SHP77 (cell line): ENCODE measurements at regions not wholly inside any gene's neighbourhood (a gene's known extent, or its start where the extent isn't known, plus 50 kb on each side); places are given as distances from the start of the nearest gene placed in this dataset.
A peak's percentile ranks its signal among the peaks of the same experiment; 100 is the strongest.

ENCODE experiments used
- DNase-seq, 2 experiments: peaks; one replicate each; lab custom pipeline; 2025; lab: John Stamatoyannopoulos, UW

DNA sequence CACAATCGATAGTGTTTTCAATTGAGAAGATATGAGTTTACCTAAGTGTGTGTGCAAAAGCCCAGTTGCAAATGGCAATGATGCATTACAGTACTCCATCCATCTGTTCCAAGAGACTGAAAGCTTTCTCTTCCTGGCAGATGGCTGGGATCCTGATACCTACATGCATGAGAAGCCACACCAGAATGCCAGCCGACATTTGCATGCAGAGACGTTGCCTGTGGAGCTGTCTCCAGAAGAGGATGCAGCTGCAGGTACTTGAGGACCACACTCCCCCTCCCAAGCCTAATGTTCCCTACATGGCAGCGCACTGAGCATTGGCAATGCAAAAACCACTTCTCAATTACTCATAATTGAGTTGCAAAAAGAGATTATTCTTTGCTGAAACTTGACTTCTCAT lies 332.1 kb downstream of the WDR11 start:
- DNase-seq, result peak; percentile 21 to 40

DNA sequence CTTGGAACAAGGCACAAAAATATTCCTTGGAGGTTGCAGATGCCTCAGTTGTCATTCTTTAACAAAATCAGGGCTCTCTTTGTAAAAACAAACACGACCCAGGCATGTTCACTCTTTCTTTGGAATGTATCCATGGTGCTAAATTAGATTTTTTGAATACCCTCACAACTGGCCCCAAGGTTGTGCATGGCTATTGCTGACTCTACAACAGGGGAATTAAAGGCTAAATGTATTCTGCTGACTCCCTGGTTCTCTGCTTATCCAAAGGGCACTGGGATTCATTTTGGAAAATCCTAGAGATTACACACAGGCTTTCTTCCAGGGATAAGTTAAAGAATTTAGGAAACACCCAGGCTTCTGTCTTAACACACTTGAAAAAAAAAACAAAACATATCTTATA lies 332.5 kb downstream of the WDR11 start:
- DNase-seq, result no peak

DNA sequence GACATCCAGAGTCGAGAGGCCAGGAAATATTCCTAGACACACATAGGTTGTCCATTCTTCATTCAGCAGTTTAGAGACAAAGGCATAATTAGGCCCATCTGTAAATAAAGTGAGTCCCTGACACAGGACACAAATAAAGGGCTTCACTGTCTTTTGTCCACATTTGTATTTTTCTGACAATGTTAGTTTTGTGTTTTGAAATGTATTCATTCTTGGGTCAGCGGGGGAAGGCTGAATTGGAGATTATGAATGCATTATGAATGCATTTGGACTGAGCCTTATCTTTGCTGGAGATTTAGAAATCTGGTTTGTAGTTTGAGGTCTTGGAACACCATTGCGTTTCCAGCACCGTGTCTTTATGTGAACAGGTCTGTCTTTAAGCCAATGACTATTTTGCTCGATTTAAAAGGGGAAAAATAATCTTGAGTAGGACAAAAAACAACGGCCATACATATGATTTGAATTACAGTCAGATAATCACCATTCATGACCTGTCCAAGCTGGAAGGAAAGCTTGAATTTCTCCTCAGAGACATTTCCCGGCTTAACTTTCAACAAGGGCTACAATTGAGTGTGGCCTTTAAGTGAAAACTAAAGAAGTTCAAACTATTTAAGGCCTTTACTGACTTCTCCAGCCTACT lies 334.8 kb downstream of the WDR11 start:
- no peak for DNase-seq

DNA sequence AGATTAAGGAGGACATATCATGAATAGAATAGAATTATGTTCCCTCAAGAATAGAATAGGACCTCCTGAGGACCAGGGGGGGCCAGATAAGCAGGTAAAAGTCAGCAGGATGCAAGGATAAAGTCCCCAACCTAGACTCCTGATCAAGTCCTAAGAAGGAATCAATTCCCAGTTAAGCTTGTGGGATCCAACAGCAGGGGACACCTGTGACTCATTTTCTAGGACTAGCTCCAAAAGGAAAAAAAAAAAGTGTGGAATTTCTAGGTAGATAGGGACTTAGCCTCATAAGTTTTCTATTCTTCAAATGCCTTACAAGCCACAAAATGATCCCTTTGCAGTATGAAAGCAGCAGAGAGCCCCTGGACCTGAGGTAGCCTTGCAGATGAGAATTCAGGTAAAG lies 336.2 kb downstream of the WDR11 start:
- no peak for DNase-seq

DNA sequence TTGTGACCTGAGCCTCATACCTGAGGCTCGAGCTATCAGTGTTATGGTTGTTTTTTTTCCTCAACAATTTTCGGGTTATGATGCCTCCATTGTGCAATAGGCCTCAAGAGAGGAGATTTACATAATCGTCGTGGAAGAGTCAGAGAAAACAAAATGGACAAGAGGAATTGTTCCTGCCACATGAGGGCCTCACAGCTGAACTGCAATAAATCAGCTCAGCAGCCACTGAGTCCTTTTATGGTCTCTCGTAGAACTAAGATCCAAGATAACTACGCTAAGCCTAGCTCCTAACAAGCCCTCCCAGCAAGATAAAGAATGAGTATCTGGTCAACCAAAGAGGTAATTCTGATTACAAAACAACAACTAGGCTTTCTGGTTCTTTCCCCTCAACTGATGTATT lies 336.8 kb downstream of the WDR11 start:
- DNase-seq, result no peak

DNA sequence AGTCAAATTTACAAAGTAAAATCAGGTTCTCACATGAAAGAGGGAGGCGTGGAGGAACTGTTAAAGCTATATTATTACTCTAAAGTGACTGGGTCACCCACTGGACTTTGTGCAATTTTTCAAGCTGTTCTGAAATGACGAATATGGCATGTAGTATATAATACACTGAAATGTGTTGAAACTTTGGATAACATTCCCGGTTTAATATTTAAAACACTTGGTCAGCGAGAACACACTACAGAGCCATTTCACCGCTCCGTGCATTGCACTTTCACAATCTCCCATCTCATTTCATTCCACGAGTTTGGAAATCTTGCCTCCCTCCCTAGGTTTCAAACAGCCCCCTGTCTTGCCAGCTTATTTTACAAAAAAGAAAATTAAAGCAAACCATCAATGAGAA lies 337.9 kb downstream of the WDR11 start:
- no peak for DNase-seq

DNA sequence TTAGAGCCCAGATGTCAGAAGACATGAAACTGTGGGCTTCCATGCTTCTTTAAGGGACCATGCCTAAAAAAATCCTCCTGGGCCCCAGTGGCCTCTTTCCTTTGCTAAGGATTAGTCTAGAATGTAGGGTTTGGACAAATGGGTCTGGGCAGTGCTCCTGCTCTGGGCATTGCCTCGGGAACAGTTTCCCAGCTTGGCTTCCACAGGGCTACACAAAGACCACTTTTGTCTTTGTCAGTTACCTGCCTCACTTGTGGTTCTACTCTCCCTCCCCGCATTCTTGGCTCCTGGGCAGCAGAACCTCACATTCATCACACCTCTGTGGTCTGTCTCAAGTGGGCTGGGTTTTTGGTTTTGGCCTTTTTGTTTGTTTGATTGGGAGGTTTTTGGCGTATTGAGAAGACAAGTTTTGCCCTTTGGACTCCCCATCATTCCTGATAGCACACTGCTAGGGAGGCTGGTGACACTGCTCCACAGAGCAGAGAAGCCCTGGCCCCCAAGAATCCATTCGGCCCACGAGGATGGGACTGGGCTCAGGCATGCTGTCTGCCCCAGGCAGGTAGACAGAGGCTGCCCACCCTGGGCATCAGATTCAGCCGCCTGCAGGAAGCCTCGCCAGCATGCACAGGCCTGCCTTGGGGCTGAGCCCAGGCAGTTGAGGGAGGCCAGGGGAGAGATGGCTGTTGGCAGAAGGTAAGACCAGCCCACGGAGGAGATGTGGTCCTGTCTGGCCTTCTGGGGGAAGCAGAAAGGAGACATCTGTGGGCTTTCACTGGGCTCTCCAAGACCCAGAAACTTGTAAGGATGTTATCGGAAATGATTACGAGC lies 343.7 kb downstream of the WDR11 start:
- no peak for DNase-seq

DNA sequence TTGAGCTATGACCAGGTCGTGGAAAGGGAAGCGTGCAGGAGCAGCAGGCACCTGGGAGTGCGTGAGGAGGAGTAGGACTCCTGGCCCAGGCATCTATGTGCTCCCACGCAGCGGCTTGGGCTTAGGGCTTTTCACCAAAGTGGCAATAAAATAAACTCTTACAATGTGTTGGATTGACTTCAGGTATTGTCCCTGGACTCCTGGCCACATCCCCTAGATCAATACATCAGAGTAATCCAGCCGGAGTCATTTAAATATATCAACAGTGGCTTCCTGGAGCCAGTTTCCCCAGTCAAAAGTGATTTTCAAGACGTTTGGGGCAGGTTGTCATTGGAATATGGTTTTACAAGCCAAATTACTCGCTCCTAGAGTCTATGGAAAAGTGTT lies 344.4 kb downstream of the WDR11 start:
- no peak for DNase-seq

DNA sequence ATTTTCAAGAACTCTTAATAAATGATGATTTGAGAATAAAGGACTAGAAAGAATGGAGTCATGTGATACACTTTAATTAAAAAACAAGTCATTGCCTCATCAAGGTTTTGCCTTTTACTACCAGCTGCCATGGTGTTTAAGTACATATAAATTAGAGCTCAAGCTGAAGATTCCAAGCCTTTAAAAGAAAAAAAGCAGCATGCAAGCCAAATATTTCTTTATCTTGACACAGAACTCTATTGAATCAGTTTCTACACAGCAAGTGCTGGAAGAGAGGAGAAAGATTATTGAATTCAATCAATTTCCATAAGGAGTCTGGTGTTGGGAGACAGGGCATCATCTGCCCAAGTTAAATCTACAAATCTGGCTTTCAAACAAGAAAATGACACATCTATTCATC lies 347.9 kb downstream of the WDR11 start:
- DNase-seq, result no peak

DNA sequence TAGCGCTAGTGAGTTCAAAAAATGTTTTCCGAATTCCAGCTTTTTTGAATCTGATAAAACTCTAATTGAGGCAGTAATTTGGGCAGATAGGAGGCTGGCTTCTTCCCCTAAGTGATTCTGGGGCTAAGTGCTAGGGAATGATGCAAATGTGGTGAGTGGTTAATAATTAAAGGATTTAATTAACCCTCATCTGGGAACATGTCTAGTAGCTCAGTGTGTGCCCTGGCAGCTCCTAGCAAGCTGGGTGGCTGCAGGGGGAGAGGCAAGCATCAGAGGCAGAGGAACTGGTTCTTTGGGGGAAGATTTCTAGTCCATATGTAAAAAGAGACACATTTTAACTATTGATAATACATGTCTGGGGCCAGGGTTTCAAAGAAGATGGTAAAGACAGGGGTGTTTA lies 354.5 kb downstream of the WDR11 start:
- DNase-seq, result no peak

DNA sequence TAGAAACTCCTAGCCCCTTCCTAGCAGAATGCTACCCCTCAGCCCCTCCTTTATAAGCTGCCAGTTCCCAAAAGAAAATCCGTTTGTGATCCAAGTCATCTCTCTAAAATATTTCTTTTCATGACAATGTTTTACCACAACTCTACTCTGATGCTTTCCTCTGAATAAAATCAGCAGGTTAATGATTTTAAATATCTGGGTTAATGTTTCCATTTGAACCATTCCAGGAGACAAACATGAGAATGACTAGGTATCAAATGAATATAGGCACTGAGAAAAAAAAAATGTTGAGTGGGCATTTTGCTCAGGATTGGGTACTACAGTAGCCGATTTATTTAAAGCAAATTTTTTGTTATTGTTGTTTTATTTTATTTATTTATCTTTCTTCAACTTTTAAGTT lies 360.3 kb downstream of the WDR11 start:
- DNase-seq, result no peak

DNA sequence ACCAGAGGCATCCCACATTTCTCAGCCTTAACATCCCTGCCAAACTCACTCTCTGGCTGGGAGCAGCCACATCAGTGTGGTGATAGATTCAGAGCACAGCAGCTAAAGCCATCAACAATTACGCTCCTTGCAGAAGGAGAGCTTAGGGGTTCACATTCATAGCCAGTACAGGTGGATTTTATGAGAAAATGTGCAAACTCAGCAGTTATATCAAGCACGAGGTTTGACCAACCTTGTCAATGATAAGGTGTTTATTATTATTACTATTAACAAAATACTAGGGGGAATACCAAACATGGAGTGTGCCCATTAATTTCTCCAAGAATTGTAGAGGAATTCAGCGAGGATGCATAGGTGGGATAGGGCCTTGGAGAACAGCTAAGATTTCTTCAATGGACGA lies 362.3 kb downstream of the WDR11 start:
- DNase-seq, result no peak

DNA sequence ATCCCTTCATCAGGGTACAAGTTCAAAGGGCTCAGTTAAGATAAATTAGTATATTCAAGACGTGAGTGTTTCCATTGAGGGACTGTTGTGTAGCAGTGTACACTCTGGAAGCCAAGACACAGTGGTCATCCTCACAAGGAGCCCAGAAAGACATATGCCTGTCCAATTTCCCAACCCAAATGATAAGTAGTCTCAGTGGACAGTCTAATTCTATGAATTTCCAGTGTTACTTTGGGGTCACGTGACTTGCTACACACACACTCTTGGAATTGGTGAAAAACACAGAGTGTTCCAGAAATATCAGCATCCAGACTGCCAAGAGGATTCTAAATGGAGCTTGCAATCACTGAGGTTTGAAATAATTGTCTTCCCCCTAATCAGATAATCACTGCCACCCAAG lies 365.1 kb downstream of the WDR11 start:
- DNase-seq, result no peak

DNA sequence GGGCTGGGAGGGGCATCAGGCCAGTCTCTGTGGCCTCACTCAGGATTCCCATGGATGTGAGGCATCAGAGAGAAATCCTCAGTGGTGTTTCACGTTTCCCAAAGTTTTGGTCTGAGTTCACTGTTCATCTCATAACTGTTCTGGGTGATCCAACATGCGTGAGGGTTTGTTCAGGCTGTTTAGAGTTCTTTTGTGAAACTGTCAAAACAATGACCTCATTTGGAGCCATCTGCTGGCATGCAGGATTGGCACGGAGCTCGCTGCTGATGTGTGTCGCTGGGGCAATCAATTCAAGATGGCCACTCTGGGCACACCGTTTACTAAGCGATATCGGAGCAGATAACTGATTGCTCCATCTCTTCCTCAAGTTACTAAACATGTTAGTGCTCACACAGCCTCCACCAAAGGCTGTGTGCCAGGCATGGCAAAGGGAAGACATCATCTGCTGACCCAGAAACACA lies 365.6 kb downstream of the WDR11 start:
- DNase-seq, result peak in 1 of 2 experiments; percentile 4

DNA sequence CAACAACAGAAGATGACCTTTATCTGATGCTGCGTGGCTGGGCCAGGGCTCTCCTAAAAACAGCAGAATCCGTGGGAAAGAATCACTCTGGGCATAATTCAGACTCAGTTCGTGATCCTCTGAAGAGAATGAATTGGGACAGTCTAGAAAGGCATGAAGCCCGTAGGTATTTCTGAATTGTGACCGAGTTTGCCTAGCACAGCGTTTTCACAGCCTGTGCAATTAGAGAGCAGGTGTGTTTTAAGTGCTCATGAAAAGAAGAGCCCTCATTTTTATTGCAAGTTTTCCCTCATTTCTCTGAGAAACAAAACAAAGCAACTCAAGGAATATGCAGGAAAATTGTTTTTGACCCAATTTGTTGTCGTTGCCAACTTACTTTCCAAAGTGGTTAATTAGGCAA lies 366.2 kb downstream of the WDR11 start:
- no peak for DNase-seq

DNA sequence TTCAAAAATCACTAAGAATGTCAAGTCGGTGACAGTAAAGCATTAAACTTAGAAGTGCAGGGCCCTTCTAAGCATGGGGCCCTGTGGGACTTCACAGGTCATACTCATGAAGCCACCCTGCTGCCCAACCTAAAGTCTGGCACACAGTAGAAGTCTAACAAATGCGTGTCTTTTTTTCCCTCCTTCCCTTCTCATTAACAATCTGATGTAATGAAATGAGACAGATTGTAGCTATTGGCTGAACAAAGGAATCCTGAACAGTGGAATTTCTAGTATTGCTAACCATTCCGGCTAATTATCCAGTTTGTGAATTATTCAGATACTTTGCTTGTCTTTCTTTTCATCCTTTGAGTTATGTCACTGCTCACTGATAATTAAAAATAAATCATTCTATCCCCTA lies 369.9 kb downstream of the WDR11 start:
- no peak for DNase-seq

DNA sequence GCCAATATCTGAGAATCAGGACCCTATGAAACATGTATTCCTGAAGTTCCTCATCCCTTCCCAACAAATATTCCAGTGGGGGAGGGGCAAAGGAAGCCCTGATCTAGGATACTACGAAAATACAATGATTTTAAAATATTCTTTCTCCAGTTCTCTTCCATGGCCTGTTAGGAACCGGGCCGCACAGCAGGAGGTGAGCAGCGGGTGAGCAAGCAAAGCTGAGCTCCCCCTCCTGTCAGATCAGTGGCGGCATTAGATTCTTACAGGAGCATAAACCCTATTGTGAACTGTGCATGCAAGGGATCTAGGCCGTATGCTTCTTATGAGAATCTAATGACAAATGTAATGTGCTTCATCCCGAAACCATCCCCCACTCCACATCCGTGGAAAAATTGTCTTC lies 370.8 kb downstream of the WDR11 start:
- DNase-seq, result no peak

DNA sequence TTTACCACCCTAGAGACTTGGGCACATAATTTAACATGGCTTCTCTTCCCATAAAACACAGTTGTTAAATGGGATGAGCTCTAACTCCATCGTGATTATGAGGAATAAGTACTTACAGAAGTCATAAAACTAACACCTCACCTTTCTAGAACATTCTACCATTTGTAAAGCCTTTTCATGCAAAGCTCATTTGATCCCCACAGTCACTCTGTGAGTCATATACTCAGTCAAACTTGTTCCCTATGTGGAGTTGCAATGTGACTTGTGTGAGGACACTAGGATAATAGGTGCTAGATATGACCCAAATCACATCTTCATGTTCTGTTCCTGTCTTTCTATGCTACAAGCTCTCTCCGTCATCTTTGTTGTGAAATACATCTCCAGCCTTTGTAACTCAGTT lies 371.7 kb downstream of the WDR11 start:
- no peak for DNase-seq

DNA sequence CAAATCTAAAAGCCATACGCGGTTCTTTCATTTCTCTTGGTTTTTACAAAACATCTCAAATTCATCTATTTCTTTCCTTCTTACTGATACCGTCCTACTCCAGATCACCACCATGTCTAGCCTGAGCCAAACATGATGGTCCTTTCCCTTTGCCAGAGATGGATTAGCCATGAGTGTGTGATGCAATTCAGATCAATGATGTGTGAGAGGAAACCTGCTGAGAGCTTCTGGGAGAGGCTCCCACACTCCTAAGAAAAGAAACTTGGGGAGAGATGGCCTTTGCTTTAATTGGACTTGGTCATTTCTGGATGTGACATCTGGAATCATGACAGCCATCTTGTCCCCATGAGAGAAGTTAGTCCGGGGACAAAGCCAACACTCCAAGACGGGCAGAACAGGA lies 367.2 kb downstream of the FGFR2 start:
- no peak for DNase-seq

DNA sequence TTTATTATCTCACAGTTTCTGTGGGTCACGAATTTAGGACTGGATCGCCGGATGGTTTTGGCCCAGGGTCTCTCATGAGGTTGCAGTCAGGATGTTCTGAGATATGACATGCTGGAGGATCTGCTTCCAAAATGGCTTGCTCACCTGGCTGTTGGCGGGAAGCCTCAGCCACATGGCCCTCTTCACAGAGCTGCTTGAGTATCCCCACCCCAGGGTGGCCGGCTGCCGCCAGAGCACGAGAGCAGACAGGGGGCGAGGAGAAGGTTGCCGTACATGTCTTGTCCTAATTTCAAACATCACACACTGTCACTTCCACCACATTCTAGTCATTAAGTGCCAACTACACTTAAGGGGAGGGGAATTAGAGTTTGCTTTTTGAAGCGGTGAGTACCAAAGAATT lies 365.8 kb downstream of the FGFR2 start:
- DNase-seq, result no peak

DNA sequence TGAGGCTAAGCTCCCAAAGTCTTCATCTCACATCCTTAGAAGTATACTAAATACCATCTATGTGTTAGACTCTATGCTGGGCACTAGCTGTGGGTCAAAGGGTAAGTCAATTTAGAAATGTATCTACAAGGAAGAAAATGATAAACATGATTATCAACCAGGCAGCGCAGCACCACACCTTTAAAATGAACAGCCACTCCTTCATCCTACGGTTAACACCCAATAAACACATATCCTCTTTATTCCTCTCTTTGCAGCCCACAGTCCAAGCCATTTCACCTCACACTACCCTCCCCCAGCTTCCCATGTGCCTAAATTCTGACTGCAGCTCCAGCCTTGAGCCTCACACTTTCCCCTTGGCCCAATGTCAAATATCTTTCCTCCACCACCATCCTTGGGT lies 362.6 kb downstream of the FGFR2 start:
- no peak for DNase-seq

DNA sequence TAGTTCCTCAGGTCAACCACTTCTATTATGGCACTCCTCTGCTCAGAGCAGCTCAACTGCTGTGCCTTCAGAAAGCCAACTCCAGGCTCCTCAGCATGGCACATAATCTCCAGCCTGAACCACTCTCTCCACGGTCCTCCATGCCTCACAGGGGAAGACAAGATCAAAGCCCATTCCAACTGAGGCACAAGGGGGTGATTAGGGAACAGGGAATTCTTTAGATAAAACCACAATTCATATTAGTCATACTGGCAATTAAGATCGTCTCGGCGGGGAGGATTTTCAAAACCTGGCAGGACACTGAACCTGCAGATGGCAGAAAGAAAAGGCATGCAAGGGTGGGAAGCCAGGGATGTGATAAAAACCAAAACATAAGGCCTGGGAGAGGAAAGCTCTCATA lies 361.6 kb downstream of the FGFR2 start:
- DNase-seq, result no peak

DNA sequence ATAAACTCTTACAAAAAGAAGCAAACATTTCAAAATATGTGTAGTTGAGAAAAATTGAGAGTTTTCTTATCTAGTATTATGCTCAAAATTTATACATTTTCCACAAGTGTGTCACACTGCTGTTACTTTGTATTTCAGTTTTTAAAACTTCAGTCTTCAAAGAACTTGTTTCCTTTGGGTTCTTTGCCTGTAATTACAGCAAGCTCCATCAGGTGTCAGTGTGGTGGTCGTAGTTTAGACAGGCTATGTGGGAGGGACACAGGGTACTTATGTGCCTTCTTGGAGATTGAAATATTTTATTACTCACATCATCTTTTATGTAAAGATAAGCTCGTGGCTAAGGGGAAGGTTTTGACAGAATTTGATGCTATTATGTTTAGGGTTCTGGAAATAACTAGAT lies 360.5 kb downstream of the FGFR2 start:
- no peak for DNase-seq

DNA sequence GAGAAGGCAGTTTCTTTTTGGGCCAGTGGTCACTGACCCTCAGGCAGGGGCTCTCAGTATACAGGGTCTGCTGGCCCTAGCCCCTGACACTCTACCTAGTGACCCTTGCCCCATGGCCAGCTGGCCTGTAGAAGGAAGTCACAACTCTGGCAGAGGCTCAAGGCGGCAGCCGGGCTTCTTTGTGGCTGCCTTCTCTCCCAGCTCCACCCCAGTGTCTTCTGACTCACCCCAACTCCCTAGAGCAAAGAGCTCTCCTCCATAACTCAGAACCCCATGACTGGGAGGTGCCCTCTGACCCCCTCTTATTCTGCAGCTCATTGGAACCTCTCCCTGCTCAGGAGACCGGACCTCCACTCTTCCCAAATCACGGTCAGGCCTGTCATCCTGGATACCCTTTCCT lies 358.2 kb downstream of the FGFR2 start:
- DNase-seq, result no peak
